ENCODE measurements at regions not wholly inside any gene's neighbourhood (a gene's known extent, or its start where the extent isn't known, plus 50 kb on each side); places are given as distances from the start of the nearest gene placed in this dataset.

DNA sequence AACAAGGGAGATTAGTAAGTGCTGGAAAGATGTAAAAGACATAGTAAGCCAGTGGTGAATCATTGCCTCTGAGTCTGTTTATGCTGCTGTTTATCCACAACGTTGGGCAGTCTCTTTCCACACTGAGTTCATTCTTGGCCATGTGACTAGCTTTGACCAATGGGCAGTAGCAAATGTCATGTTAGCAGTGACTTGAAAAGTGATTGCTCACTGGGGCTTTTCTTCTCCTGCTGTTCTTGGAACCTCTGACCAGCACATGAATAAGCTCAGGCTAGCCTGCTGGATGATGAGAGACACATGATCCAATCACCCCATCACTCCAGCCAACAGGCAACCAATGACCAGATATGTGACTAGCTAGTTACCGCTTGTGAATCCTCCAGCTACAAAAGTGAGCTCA is 360.4 kb downstream of the SLC4A3 start:
- Histone ChIP-seq H3K27ac (ENCODE audit: low read depth, low read length) (peak overlapping the region; percentile 20), H3K36me3 (ENCODE audit: insufficient read depth, low read length) (no peaks in the 10 kb centered on the region)

DNA sequence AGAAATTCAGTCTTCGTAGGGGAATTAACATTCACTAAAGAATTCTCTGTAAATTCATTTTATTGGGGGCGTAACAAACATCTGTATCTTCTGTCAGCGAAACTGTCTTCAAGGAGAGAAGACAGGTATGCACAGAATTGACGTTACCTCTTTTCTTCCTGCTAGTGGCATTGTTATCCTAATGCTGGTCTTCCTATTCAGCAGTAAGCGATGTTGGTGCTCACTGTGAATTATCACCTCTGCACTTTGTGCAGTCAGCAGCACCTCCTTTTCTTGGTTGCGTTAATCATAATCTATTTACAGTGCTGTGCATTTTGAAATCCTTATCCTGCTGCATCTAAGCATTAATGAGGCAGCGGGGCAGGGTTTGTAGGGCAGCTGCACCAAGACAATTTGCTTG is 362.3 kb downstream of the SLC4A3 start:
- TF ChIP-seq, protein P1, sequence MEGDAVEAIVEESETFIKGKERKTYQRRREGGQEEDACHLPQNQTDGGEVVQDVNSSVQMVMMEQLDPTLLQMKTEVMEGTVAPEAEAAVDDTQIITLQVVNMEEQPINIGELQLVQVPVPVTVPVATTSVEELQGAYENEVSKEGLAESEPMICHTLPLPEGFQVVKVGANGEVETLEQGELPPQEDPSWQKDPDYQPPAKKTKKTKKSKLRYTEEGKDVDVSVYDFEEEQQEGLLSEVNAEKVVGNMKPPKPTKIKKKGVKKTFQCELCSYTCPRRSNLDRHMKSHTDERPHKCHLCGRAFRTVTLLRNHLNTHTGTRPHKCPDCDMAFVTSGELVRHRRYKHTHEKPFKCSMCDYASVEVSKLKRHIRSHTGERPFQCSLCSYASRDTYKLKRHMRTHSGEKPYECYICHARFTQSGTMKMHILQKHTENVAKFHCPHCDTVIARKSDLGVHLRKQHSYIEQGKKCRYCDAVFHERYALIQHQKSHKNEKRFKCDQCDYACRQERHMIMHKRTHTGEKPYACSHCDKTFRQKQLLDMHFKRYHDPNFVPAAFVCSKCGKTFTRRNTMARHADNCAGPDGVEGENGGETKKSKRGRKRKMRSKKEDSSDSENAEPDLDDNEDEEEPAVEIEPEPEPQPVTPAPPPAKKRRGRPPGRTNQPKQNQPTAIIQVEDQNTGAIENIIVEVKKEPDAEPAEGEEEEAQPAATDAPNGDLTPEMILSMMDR (IDR thresholded peaks at IDR 0.05; ENCODE audit: extremely low read depth, low read depth, low read length) = no peak
- Histone ChIP-seq H3K4me2 (ENCODE audit: insufficient read depth, low read length) (no peak overlapping the region), H3K9me3 (ENCODE audit: low read depth, low read length) (no peaks in the 10 kb centered on the region), H3K79me2 (ENCODE audit: insufficient read depth, low read length) (no peaks in the 10 kb centered on the region), H3K4me3 (ENCODE audit: insufficient read depth, low read length) (no peak overlapping the region), H3K27me3 (ENCODE audit: insufficient read depth, low read length) (no peaks in the 10 kb centered on the region), H3K4me1 (ENCODE audit: insufficient read depth, low read length) (no peaks in the 10 kb centered on the region), H2AFZ (ENCODE audit: low read length) (no peak overlapping the region), H3K36me3 (ENCODE audit: insufficient read depth, low read length) (no peaks in the 10 kb centered on the region), H3K27ac (ENCODE audit: low read depth, low read length) (no peak overlapping the region), H4K20me1 (ENCODE audit: insufficient read depth, low read length) (no peaks in the 10 kb centered on the region)
- no peak for DNase-seq (ENCODE audit: insufficient read length, low spot score, missing footprints)

More for the DNA sequence above, 360.4 kb downstream of the SLC4A3 start:
- no peaks in the 10 kb centered on the region for H3K4me1 ChIP-seq (ENCODE audit: insufficient read depth, low read length)
- no peaks in the 10 kb centered on the region for H3K9me3 ChIP-seq (ENCODE audit: low read depth, low read length)
- no peaks in the 10 kb centered on the region for H3K27me3 ChIP-seq (ENCODE audit: insufficient read depth, low read length)
- DNase-seq (ENCODE audit: insufficient read length, low spot score, missing footprints) = peak; percentile 92
- H3K4me2 ChIP-seq (ENCODE audit: insufficient read depth, low read length) = no peak overlapping the region
- no peak overlapping the region for H2AFZ ChIP-seq (ENCODE audit: low read length)
- no peaks in the 10 kb centered on the region for H3K79me2 ChIP-seq (ENCODE audit: insufficient read depth, low read length)
- no peak overlapping the region for H3K4me3 ChIP-seq (ENCODE audit: insufficient read depth, low read length)
- H4K20me1 ChIP-seq (ENCODE audit: insufficient read depth, low read length) = no peaks in the 10 kb centered on the region
- TF ChIP-seq, protein P1 (IDR thresholded peaks at IDR 0.05; ENCODE audit: extremely low read depth, low read depth, low read length) = no peak

DNA sequence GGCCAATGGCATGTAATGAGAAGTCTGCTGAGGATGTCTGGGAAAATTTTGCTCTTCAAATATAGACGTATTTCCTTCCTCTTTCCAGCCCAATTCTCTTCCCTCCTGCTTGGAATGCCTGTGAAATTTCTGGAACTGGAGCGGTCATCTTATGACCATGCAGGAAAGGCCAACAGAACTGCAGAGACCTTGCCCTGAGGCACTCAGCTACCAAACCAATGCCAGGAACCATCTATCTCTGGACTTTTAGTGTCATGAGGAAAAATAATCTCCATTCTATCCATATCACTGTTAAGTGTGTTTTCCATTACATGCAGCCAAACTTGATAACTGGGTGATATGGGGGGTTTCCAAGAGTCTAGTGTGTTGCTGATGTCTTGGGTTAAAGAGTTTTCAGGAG is 363.7 kb downstream of the SLC4A3 start:
- Histone ChIP-seq H4K20me1 (ENCODE audit: insufficient read depth, low read length) (no peaks in the 10 kb centered on the region), H3K27ac (ENCODE audit: low read depth, low read length) (no peak overlapping the region), H3K36me3 (ENCODE audit: insufficient read depth, low read length) (no peaks in the 10 kb centered on the region), H3K4me3 (ENCODE audit: insufficient read depth, low read length) (no peak overlapping the region), H3K27me3 (ENCODE audit: insufficient read depth, low read length) (no peaks in the 10 kb centered on the region), H2AFZ (ENCODE audit: low read length) (no peak overlapping the region), H3K4me2 (ENCODE audit: insufficient read depth, low read length) (no peak overlapping the region), H3K79me2 (ENCODE audit: insufficient read depth, low read length) (no peaks in the 10 kb centered on the region), H3K9me3 (ENCODE audit: low read depth, low read length) (no peaks in the 10 kb centered on the region), H3K4me1 (ENCODE audit: insufficient read depth, low read length) (no peaks in the 10 kb centered on the region)
- TF ChIP-seq, protein P1 (IDR thresholded peaks at IDR 0.05; ENCODE audit: extremely low read depth, low read depth, low read length) = no peak
- DNase-seq (ENCODE audit: insufficient read length, low spot score, missing footprints) = no peak

DNA sequence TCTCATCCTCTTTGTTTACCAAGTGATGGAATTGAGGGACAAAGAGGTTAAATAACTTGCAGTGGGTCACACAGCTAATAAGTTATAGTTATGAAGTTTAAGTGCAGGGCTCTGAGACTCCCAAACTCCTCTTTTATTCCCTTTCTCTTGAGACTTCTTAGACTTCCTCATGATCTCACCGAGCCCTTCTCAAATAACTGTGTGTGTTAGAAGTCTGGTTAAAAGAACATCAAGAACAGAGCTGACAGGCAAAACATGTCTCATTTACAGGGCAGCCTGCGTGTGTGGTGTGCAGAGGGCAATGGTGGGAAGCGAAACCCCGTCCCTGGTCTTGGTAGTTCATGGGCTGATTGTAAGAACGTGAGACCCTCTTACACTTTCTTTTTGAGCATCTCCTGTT is 368.0 kb downstream of the SLC4A3 start:
- DNase-seq (ENCODE audit: insufficient read length, low spot score, missing footprints) = no peak
- Histone ChIP-seq H2AFZ (ENCODE audit: low read length) (peak overlapping the region; percentile 6), H3K36me3 (ENCODE audit: insufficient read depth, low read length) (no peaks in the 10 kb centered on the region), H3K9me3 (ENCODE audit: low read depth, low read length) (no peaks in the 10 kb centered on the region), H3K4me1 (ENCODE audit: insufficient read depth, low read length) (peaks cover 4% of the 10 kb centered on the region), H3K79me2 (ENCODE audit: insufficient read depth, low read length) (no peaks in the 10 kb centered on the region), H4K20me1 (ENCODE audit: insufficient read depth, low read length) (no peaks in the 10 kb centered on the region), H3K4me3 (ENCODE audit: insufficient read depth, low read length) (no peak overlapping the region), H3K27ac (ENCODE audit: low read depth, low read length) (no peak overlapping the region), H3K4me2 (ENCODE audit: insufficient read depth, low read length) (no peak overlapping the region), H3K27me3 (ENCODE audit: insufficient read depth, low read length) (no peaks in the 10 kb centered on the region)
- TF ChIP-seq, protein P1 (IDR thresholded peaks at IDR 0.05; ENCODE audit: extremely low read depth, low read depth, low read length) = no peak
